Esophagus (tissue), 2 donors: ENCODE measurements at regions not wholly inside any gene's neighbourhood (a gene's known extent, or its start where the extent isn't known, plus 50 kb on each side); places are given as distances from the start of the nearest gene placed in this dataset.

Source experiments
- H3K27ac ChIP-seq, 2 donors: one replicate each; pipeline ENCODE4 v1.5.1; 2013; ENCODE audit warnings: low read depth in 2 of 2, mild to moderate bottlenecking in 2 of 2, inconsistent platforms in 1 of 2, low read length in 1 of 2, moderate library complexity in 1 of 2
- H3K27me3 ChIP-seq, 2 donors: one replicate each; pipeline ENCODE4 v1.6.1; 2013; ENCODE audit warnings: low read length in 2 of 2, control low read depth in 1 of 2, mild to moderate bottlenecking in 1 of 2; ENCODE audit not compliant: insufficient read depth in 2 of 2, control insufficient read depth in 1 of 2
- H3K36me3 ChIP-seq, 2 donors: one replicate each; pipeline ENCODE4 v1.6.1; 2013; ENCODE audit warnings: low read length in 1 of 2; ENCODE audit not compliant: control insufficient read depth in 2 of 2, insufficient read depth in 2 of 2
- H3K4me1 ChIP-seq, 2 donors: one replicate each; pipeline ENCODE4 v1.6.1; 2013; ENCODE audit warnings: low read length in 1 of 2; ENCODE audit not compliant: control insufficient read depth in 2 of 2, insufficient read depth in 2 of 2
- H3K4me3 ChIP-seq, 2 donors: one replicate each; pipeline ENCODE4 v1.5.1; 2013; ENCODE audit warnings: low read length in 2 of 2, mild to moderate bottlenecking in 2 of 2, low read depth in 1 of 2, moderate library complexity in 1 of 2
- H3K9me3 ChIP-seq, 2 donors: one replicate each; pipeline ENCODE4 v1.6.1; 2013; ENCODE audit warnings: mild to moderate bottlenecking in 2 of 2, low read depth in 1 of 2, low read length in 1 of 2, moderate library complexity in 1 of 2; ENCODE audit not compliant: control insufficient read depth in 2 of 2, insufficient read depth in 1 of 2
- WGBS, 2 donors: extraction: QIAGEN DNeasy Blood & Tissue Kit; methylation state at CpG; one replicate each; pipeline ENCODE4 v1.1.7; 2013; 5-methylcytosine and 5-hydroxymethylcytosine counted together
- donor health status: healthy with polysubstance abuse.
- donor health status: Bipolar disorder and iron deficiency.

GRCh38 chr16:17983847-17984639, 352.5 kb downstream of the NPIPA8 start:
- H3K4me3 ChIP-seq: no peak overlapping the region
- H3K27me3 ChIP-seq: no peaks in the 10 kb centered on the region
- H3K27ac ChIP-seq: no peak overlapping the region
- no peaks in the 10 kb centered on the region for H3K9me3 ChIP-seq
- no peaks in the 10 kb centered on the region for H3K4me1 ChIP-seq
- 79% methylated on average over 10 of the region's 10 CpGs for WGBS, 2 donors
- H3K36me3 ChIP-seq: no peaks in the 10 kb centered on the region

DNA sequence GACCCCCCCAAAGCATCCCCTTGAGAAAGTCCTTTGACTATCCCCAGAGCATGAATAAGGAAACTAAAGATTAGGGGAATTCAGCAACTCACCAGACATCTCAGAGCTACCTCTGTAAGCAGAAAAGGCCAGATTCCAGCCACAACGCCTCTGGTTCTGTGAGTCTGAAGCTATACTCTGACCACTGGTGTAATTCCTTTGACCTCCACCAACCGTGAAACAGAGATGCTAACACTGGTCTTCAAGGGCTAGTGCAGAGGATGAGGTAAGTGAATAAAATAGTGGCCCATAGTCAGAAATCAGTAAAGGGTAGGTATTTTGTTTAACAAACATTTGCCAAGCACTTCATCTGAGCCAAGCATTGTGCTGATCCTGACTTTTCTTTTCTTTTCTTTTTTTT, 353.4 kb downstream of the NPIPA8 start:
- whole genome bisulfite sequencing, 2 donors: 69 to 73% methylated on average over 2 of the region's 2 CpGs
- H3K4me1 ChIP-seq: no peaks in the 10 kb centered on the region
- no peak overlapping the region for H3K4me3 ChIP-seq
- H3K27me3 ChIP-seq: no peaks in the 10 kb centered on the region
- H3K9me3 ChIP-seq: no peaks in the 10 kb centered on the region
- H3K36me3 ChIP-seq: no peaks in the 10 kb centered on the region
- no peak overlapping the region for H3K27ac ChIP-seq

- WGBS, 2 donors: 91% methylated on average over 6 of the region's 6 CpGs
- Histone ChIP-seq H3K9me3 (no peaks in the 10 kb centered on the region), H3K27me3 (peaks cover 0 to 2% of the 10 kb centered on the region in 2 donors), H3K4me1 (no peaks in the 10 kb centered on the region), H3K27ac (no peak overlapping the region), H3K4me3 (no peak overlapping the region), H3K36me3 (no peaks in the 10 kb centered on the region)
These were observed 359.3 kb downstream of the NPIPA8 start for GRCh38 chr16:17977260-17977659.

DNA sequence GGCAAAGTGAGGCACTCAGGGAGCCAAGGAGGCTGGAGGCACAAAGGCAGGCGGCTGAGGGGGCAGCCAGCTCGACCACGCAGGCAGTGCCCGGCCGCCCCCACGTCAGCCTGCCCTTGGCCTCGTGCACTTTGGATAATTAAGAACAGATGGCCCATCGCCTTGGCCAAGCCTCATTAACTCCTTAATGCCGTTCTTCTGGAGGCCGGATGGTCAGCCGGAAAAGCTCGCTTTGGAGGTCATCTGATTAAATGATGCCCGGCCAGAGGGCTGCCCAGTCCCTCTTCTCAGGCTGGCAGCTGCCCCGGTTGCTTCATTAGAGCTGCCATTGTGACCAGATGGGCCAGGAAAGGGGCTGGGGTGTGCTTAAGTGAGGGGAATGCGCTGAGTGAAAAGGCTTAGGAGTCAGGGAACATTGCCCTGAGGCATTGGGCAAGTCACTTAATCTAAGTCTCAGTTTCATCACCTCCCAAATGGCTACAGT, 364.0 kb downstream of the NPIPA8 start:
- H3K4me1 ChIP-seq: no peaks in the 10 kb centered on the region
- H3K27me3 ChIP-seq: peaks cover 0 to 2% of the 10 kb centered on the region in 2 donors
- no peak overlapping the region for H3K4me3 ChIP-seq
- 50% methylated on average over 15 of the region's 15 CpGs for WGBS, 2 donors
- H3K9me3 ChIP-seq: no peaks in the 10 kb centered on the region
- no peaks in the 10 kb centered on the region for H3K36me3 ChIP-seq
- H3K27ac ChIP-seq: no peak overlapping the region

GRCh38 chr16:17970816-17971331, 365.7 kb downstream of the NPIPA8 start:
- Histone ChIP-seq H3K4me3 (no peak overlapping the region), H3K36me3 (no peaks in the 10 kb centered on the region), H3K4me1 (no peaks in the 10 kb centered on the region), H3K27ac (no peak overlapping the region), H3K9me3 (peaks cover 0 to 2% of the 10 kb centered on the region in 2 donors), H3K27me3 (peaks cover 0 to 2% of the 10 kb centered on the region in 2 donors)
- WGBS, 2 donors: 67 to 68% methylated on average over 4 of the region's 4 CpGs

- Histone ChIP-seq H3K4me1 (no peaks in the 10 kb centered on the region), H3K36me3 (no peaks in the 10 kb centered on the region), H3K27me3 (peaks cover 0 to 2% of the 10 kb centered on the region in 2 donors), H3K27ac (no peak overlapping the region), H3K4me3 (no peak overlapping the region), H3K9me3 (peaks cover 0 to 2% of the 10 kb centered on the region in 2 donors)
- 64 to 68% methylated on average over 5 of the region's 5 CpGs for WGBS, 2 donors
These were observed 366.3 kb downstream of the NPIPA8 start for GRCh38 chr16:17970157-17970765.

- Histone ChIP-seq H3K9me3 (peaks cover 0 to 2% of the 10 kb centered on the region in 2 donors), H3K4me1 (no peaks in the 10 kb centered on the region), H3K27ac (no peak overlapping the region), H3K4me3 (no peak overlapping the region), H3K36me3 (no peaks in the 10 kb centered on the region), H3K27me3 (no peaks in the 10 kb centered on the region)
- WGBS, 2 donors: 61 to 73% methylated on average over 10 of the region's 10 CpGs
These were observed 371.2 kb downstream of the NPIPA8 start for GRCh38 chr16:17965133-17965900.

DNA sequence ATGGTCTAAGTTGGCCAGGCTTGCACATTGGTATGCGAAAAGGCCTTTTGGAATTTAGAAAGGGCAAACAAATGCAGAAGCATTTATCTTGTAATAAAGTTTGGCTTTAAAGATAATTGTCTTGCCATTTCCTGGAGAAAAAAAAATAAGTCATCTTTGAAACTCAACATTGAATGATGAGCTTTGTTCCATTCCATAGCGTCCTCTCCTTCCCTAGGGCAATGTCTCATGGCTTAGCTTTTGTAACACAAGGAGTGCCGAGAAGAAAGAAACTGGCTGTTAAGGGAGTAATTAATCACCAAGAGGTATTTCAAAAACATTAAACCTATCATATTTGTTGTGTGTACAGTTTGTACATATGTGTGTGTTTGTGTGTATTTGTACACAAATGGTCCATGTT, 372.3 kb downstream of the NPIPA8 start:
- Histone ChIP-seq H3K9me3 (peaks cover 0 to 2% of the 10 kb centered on the region in 2 donors), H3K4me3 (no peak overlapping the region), H3K4me1 (no peaks in the 10 kb centered on the region), H3K27ac (no peak overlapping the region), H3K27me3 (no peaks in the 10 kb centered on the region), H3K36me3 (no peaks in the 10 kb centered on the region)
- WGBS, 2 donors: 36 to 56% methylated on average over 3 of the region's 3 CpGs

DNA sequence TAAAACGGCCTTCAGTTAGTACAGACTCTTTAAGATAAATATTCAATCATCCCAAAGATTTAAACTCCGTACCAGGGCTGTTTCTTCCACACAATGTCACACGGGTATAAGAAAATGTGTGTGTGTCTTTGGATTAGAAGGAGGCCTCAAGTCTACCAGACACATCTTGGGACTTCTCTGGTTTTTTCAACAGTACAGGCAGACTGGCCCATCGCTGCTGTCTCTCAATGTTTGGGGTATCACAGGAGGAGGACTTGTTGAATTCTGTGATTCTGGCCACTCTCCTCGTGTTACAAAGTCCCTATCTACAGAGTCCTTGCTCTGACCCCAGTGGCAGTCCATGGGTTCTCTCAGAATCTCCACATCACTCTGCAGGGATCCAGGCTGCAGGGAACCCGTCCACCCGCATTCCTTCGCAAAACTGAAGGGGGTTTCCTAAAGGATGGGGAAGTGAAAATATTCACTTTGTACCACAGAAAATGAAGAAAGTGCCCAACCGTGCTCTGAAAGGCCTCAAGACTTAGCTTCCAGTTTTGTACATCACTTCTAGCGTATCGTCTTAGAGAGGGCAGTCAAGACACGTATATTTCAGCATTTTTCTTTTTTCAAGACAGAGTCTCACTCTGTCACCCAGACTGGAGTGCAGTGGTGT, 373.2 kb downstream of the NPIPA8 start:
- Histone ChIP-seq H3K27ac (no peak overlapping the region), H3K9me3 (peaks cover 0 to 2% of the 10 kb centered on the region in 2 donors), H3K4me1 (no peaks in the 10 kb centered on the region), H3K36me3 (no peaks in the 10 kb centered on the region), H3K4me3 (no peak overlapping the region), H3K27me3 (no peaks in the 10 kb centered on the region)
- 68 to 76% methylated on average over 12 of the region's 12 CpGs for WGBS, 2 donors
